Fibroblast of upper back skin (primary cell): ENCODE measurements at regions not wholly inside any gene's neighbourhood (a gene's known extent, or its start where the extent isn't known, plus 50 kb on each side); places are given as distances from the start of the nearest gene placed in this dataset.

Source experiments
- DNase-seq: peaks from one replicate; pipeline ENCODE4 v3.0.0-alpha.2; 2013

GRCh38 chr6:166747644-166748595 lies 120.9 kb upstream of the RPS6KA2 start:
- DNase-seq, result no peak

DNA sequence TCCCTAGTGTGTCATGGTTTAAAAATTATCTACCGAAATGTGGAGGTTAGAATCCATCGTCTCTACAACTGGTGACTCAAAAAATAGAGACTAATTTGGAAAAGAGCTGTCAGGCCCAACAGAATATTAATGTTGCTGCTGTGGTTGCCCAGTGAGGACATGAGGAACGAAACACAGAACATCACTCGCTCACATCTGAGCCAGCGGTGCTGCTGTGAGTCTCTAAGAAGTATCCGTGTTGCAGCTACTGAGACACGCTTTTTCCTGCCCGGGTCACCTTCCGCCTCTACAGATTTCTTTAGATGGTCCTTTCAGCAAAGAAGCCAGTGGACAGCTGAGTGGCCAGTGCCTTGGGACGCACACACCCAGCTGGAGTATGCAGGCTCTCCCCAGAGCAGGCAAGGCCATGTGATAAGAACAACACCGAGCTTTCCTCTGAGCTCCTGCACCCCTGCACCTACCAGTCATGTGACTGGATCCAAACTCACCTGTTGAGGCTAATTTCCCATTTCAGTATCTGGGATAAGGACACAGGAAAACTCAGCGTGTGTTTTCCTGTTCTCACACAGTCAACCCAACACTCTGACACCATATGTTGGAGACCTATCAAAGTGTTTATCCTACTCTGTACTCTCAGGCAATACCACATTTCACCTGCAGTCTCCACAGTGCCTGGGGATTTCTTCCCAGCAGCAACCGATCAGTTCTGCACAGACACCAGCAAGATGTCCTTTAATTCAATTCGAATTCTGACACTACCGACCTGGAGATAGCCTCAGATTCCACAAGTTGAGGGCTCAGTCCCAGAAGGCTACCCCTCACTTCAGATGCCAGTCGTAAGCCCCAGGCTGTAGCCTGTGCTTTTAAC lies 119.0 kb upstream of the RPS6KA2 start:
- no peak for DNase-seq

- no peak for DNase-seq
These were observed 117.4 kb upstream of the RPS6KA2 start for GRCh38 chr6:166744223-166745134.

- no peak for DNase-seq
These were observed 116.6 kb upstream of the RPS6KA2 start for GRCh38 chr6:166743406-166744222.

- no peak for DNase-seq
These were observed 115.9 kb upstream of the RPS6KA2 start for GRCh38 chr6:166742981-166743380.

DNA sequence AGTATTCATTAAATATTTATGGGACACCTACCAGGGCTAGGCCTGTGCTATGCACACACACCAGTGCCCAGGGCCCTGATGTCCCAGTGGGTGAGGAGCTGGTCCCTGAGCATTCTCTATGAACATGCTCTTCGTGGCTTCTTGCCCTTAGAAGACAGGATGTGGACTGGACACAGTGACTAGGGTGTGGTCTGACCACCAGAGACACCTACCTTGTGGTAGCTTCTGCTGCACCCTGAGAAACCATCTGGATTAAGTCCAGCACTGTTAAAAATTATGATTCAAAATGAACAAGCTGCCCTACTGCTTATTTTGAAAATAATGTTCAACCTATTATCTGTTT lies 112.9 kb upstream of the RPS6KA2 start:
- DNase-seq, result no peak

DNA sequence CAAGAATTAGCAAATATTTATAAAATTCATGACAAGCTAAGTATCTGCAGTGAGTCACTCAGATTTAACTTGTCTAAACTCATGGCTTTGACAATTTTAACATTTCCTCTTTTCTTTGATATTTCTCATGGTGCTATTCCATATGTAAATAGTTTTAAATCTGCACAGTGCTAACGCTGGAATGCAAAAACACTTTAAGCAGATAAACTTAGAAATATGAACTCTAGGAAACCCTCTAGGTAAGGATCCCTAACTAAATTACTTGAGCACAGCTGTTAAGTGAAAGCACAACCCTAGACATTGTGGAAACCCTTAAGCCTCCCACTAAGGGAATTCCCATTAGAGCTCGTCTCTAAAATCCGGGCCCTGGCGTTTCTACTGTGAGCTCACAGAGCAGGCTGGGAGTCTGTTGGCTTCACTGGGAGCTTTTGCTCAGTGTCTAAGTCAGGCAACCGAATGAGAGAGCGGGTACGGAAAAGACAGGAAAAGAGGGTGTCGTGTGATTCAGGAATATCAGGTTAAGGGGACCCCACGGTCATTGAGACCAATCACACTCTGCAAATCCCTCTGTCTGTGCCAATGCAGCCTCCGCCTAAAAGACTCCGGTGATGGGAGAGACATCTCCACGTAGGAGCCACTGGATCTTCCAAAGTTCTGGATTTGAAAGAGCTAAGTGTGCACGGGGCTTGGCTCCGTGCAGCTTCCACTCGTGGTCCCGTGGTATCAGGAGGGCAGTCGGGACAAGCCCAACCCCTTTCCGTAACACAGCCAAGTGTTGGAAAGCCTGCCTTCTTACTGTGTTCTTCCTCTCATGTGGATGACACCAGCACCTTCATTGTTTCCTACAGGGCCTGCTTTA lies 112.3 kb upstream of the RPS6KA2 start:
- DNase-seq, result no peak

- DNase-seq, result no peak
These were observed 111.5 kb upstream of the RPS6KA2 start for GRCh38 chr6:166738386-166739116.

- DNase-seq, result no peak
These were observed 110.2 kb upstream of the RPS6KA2 start for GRCh38 chr6:166737261-166737660.

DNA sequence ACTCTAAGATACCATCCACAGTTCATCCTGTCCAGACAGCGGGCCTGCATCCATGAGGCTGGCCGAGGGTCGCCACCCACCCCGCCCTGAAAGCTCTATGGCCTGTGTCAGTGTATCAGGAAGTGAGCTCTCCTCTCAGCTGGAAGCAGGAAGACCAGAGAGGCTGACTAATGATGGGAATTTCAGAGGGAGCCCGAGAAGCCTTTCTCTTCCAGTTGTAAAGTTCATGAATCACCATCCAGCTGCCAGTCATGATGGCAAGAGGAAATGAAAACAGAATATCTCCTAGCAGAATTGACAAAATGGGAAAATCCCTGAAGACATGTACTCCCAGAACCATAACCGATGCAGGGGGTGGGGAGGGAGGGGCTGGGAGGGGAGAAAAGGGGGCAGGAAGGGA lies 109.6 kb upstream of the RPS6KA2 start:
- DNase-seq, result peak; percentile 64

GRCh38 chr6:166733900-166734299 lies 106.8 kb upstream of the RPS6KA2 start:
- no peak for DNase-seq

DNA sequence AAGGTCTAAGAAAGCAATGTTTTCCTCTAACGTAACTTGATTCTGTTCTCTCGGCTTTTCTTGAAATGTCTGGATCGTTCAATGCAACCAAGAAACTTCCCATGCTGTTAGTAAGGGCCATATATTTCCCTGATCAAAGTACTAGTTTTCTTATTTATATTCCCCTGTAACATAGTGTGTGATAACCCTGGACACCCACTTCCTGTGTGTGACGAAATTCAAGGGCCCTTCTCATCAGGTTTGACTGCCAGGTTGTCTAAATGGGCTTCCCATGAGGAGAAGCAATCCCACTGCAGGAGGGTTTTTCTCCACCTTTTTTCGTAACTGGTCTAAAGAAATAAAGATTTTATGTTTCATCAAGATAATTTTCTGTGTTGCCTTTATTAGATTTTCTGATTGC lies 102.6 kb upstream of the RPS6KA2 start:
- no peak for DNase-seq

- DNase-seq, result no peak
These were observed 102.0 kb upstream of the RPS6KA2 start for GRCh38 chr6:166728884-166729530.

DNA sequence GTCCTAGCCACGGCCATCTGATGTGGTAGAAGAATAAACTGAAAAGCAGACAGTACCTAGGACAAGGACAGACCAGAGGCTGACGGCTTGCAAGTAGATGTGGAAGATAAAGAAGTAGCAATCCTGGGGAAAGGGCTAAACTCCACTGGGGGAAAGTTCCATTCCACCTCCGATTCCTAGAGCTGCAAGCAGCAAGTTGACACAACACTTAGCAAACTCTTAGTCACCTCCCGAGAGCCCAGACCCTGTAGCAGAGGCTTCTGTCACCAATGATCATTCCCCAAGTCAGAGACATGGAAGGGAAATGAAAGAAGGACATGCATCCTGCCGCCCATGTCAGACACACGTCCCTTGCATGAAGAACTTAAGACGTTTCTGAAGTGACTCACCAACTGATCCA lies 99.2 kb upstream of the RPS6KA2 start:
- no peak for DNase-seq

DNA sequence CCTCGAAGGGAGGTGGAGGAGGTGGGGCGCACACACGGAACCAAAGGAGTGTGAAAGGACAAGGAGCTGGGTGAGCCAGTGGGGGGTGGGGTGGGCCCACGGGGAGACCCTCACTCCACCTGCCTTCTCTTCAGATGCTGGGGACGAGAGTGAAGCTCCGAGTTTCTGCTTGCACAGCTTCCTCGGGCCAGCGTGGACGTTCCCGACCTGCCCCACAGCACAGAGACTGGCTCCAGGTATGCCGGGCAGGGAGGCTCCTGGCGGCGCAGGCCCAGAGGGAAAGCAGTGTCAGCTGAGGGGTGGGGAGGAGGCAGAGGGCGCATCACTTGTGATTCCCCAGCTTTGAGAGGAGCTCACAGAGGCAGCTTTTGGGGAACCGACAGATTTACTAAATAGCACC lies 98.5 kb upstream of the RPS6KA2 start:
- no peak for DNase-seq

- peak; percentile 43 for DNase-seq
These were observed 97.5 kb upstream of the RPS6KA2 start for GRCh38 chr6:166724576-166724975.

- DNase-seq, result no peak
These were observed 95.7 kb upstream of the RPS6KA2 start for GRCh38 chr6:166722785-166723184.

DNA sequence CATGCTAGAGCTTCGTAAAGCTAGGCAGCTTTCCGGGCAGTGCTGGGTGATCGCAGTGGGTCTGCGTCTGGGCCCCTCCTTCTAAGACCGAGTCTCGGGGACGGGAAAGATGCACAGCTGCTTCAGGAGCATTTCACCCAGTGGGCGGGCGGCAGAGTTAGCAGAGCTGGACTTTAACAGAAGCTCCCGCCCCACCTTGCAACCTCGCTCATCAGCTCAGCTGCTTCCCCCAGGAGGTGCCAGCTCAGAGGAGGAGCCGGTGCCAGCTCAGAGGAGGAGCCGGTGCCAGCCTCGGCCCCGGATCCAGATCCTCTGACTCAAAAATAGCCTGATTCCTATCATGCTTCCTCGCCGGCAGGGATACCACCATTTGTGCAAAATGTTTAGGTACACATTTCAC lies 94.5 kb upstream of the RPS6KA2 start:
- no peak for DNase-seq

DNA sequence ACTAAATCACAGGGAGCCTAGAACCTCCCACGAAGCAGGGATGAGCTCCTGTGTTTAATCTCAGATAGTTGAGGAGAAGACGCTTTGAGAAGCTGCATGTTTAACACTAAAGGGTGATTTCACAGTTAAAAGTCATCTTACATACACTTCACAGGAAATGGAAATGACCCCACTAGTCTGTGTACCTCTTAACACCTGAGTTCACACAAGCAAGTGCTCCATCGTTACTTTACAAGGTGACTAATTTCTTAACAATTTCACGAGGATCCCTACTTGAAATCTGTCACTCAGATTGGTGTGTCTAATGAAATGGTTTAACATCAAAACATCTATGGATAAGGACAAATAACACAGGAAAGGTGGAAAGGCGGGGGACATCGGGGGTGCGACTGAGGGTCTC lies 93.8 kb upstream of the RPS6KA2 start:
- DNase-seq, result no peak

GRCh38 chr6:166719019-166719418 lies 92.0 kb upstream of the RPS6KA2 start:
- no peak for DNase-seq
